Aorta (tissue), 5 donors: ENCODE measurements at regions not wholly inside any gene's neighbourhood (a gene's known extent, or its start where the extent isn't known, plus 50 kb on each side); places are given as distances from the start of the nearest gene placed in this dataset.
A peak's percentile ranks its signal among the peaks of the same experiment; 100 is the strongest.
"Not testable (repeated sequence)": the region's sequence is repeated elsewhere in the genome, so short reads cannot be mapped to it uniquely, and the experiment has no call there.

Source experiments
- ATAC-seq: fragments of 200-7000 bp; cut with Tn5 transposase; one replicate; pipeline ENCODE4 v1.9.1; 2022; ENCODE audit warnings: moderate library complexity; ENCODE audit not compliant: low FRiP score
- DNase-seq, 2 donors: peaks; one replicate each; pipeline ENCODE4 v3.0.0-alpha.2; 2020
- H3K27ac ChIP-seq, 2 donors: one replicate each; pipeline ENCODE4 v1.5.1; 2013; ENCODE audit warnings: low read length in 2 of 2, mild to moderate bottlenecking in 2 of 2, moderate library complexity in 2 of 2, control low read depth in 1 of 2, inconsistent platforms in 1 of 2, low read depth in 1 of 2
- H3K27me3 ChIP-seq, 2 donors: one replicate each; pipeline ENCODE4 v1.6.1; 2013; ENCODE audit warnings: control low read depth in 1 of 2, low read length in 1 of 2, mild to moderate bottlenecking in 1 of 2, moderate library complexity in 1 of 2; ENCODE audit not compliant: insufficient read depth in 2 of 2, control insufficient read depth in 1 of 2
- H3K36me3 ChIP-seq, 2 donors: one replicate each; pipeline ENCODE4 v1.6.1; 2013; ENCODE audit warnings: control low read depth in 1 of 2, low read length in 1 of 2, mild to moderate bottlenecking in 1 of 2; ENCODE audit not compliant: insufficient read depth in 2 of 2, control insufficient read depth in 1 of 2
- H3K4me1 ChIP-seq, 2 donors: one replicate each; pipeline ENCODE4 v1.6.1; 2013; ENCODE audit warnings: low read length in 2 of 2, control low read depth in 1 of 2, mild to moderate bottlenecking in 1 of 2, moderate library complexity in 1 of 2; ENCODE audit not compliant: insufficient read depth in 2 of 2, control insufficient read depth in 1 of 2
- H3K4me3 ChIP-seq, 2 donors: one replicate each; pipeline ENCODE4 v1.5.1; 2013; ENCODE audit warnings: low read length in 2 of 2, control low read depth in 1 of 2, mild to moderate bottlenecking in 1 of 2
- H3K9me3 ChIP-seq: one replicate; pipeline ENCODE4 v1.6.1; 2013; ENCODE audit warnings: mild to moderate bottlenecking, low read length; ENCODE audit not compliant: control insufficient read depth
- WGBS, 2 donors: extraction: QIAGEN DNeasy Blood & Tissue Kit; methylation state at CpG; one replicate each; pipeline ENCODE4 v1.1.7; 2013; 5-methylcytosine and 5-hydroxymethylcytosine counted together
- intact Hi-C, 2 donors: fragments of 100-400 bp; cut with DNase I; formaldehyde crosslinking; loops; one replicate each; pipeline versions ENCODE4 v1.14.2 to v1.15.0; 2022
- donor health status: healthy with polysubstance abuse.
- donor health status: Bipolar disorder and iron deficiency.
- donor health status: DM: no; HTN: no; CAD: no.
- donor health status: DM: no; HTN: no; CAD: no.
- donor health status: DM: yes; HTN: yes; CAD: no.

- DNase-seq, H3K4me1 ChIP-seq, H3K4me3 ChIP-seq, H3K9me3 ChIP-seq, intact Hi-C loops, H3K27ac ChIP-seq, ATAC-seq, H3K27me3 ChIP-seq, H3K36me3 ChIP-seq: not testable (repeated sequence)
- WGBS, 2 donors: 91 to 96% methylated on average over 3 of the region's 3 CpGs
These were observed 335.7 kb upstream of the SLC7A11 start for GRCh38 chr4:138577826-138578225.

GRCh38 chr4:138577145-138577544 lies 335.0 kb upstream of the SLC7A11 start:
- peaks cover 3% of the 10 kb centered on the region for H3K9me3 ChIP-seq
- ATAC-seq (no peak), DNase-seq (no peak)
- no peaks in the 10 kb centered on the region for H3K36me3 ChIP-seq
- H3K27me3 ChIP-seq: no peaks in the 10 kb centered on the region
- no peaks in the 10 kb centered on the region for H3K4me1 ChIP-seq
- H3K27ac ChIP-seq: no peak overlapping the region
- no peak overlapping the region for H3K4me3 ChIP-seq
- intact Hi-C loops: no loop called here

GRCh38 chr4:138576684-138577083 lies 334.5 kb upstream of the SLC7A11 start:
- Histone ChIP-seq H3K36me3 (no peaks in the 10 kb centered on the region), H3K9me3 (peaks cover 3% of the 10 kb centered on the region)
- intact Hi-C loops: no loop called here

GRCh38 chr4:138573246-138573645 lies 331.1 kb upstream of the SLC7A11 start:
- intact Hi-C loops: no loop called here
- ATAC-seq: no peak

More at GRCh38 chr4:138576684-138577083, 334.5 kb upstream of the SLC7A11 start:
- Histone ChIP-seq H3K4me3 (no peak overlapping the region), H3K27ac (no peak overlapping the region), H3K4me1 (no peaks in the 10 kb centered on the region), H3K27me3 (no peaks in the 10 kb centered on the region)
- ATAC-seq (no peak), DNase-seq (no peak)
- WGBS, 2 donors: 58 to 61% methylated on average over 3 of the region's 3 CpGs

GRCh38 chr4:138572007-138572406 lies 329.9 kb upstream of the SLC7A11 start:
- no peaks in the 10 kb centered on the region for H3K27me3 ChIP-seq
- ATAC-seq: no peak
- no peaks in the 10 kb centered on the region for H3K36me3 ChIP-seq
- H3K4me3 ChIP-seq: no peak overlapping the region
- WGBS, 2 donors: 88 to 90% methylated on average over 2 of the region's 2 CpGs
- intact Hi-C loops: no loop called here
- no peak for DNase-seq
- peaks cover 3% of the 10 kb centered on the region for H3K9me3 ChIP-seq
- no peaks in the 10 kb centered on the region for H3K4me1 ChIP-seq
- H3K27ac ChIP-seq: no peak overlapping the region

More at GRCh38 chr4:138573246-138573645, 331.1 kb upstream of the SLC7A11 start:
- H3K9me3 ChIP-seq: peaks cover 3% of the 10 kb centered on the region
- no peaks in the 10 kb centered on the region for H3K36me3 ChIP-seq
- no peak for DNase-seq
- no peak overlapping the region for H3K27ac ChIP-seq
- no peaks in the 10 kb centered on the region for H3K4me1 ChIP-seq
- H3K27me3 ChIP-seq: no peaks in the 10 kb centered on the region
- WGBS, 2 donors: 53 to 68% methylated on average over 3 of the region's 3 CpGs
- H3K4me3 ChIP-seq: no peak overlapping the region

GRCh38 chr4:138567696-138568095 lies 325.5 kb upstream of the SLC7A11 start:
- Histone ChIP-seq H3K36me3 (no peaks in the 10 kb centered on the region), H3K27me3 (no peaks in the 10 kb centered on the region), H3K4me3 (no peak overlapping the region), H3K27ac (no peak overlapping the region), H3K4me1 (peaks cover 0 to under 1% of the 10 kb centered on the region in 2 donors), H3K9me3 (no peaks in the 10 kb centered on the region)
- no peak for DNase-seq
- ATAC-seq: no peak
- intact Hi-C loops: no loop called here
- 35 to 38% methylated on average over 3 of the region's 3 CpGs for WGBS, 2 donors

- intact Hi-C loops: no loop called here
- Histone ChIP-seq H3K4me1 (peaks cover 0 to 2% of the 10 kb centered on the region in 2 donors), H3K27me3 (no peaks in the 10 kb centered on the region), H3K4me3 (no peak overlapping the region), H3K9me3 (no peaks in the 10 kb centered on the region), H3K36me3 (no peaks in the 10 kb centered on the region), H3K27ac (no peak overlapping the region)
- DNase-seq (no peak), ATAC-seq (no peak)
- WGBS, 2 donors: 69 to 76% methylated on average over 4 of the region's 4 CpGs
These were observed 323.4 kb upstream of the SLC7A11 start for GRCh38 chr4:138565576-138565975.

- Histone ChIP-seq H3K27ac (no peak overlapping the region), H3K4me1 (peaks cover 0 to 2% of the 10 kb centered on the region in 2 donors), H3K9me3 (no peaks in the 10 kb centered on the region), H3K4me3 (no peak overlapping the region), H3K36me3 (no peaks in the 10 kb centered on the region), H3K27me3 (no peaks in the 10 kb centered on the region)
- ATAC-seq: peak; percentile 71
- 0 to 3% methylated on average over 1 of the region's 1 CpG for whole genome bisulfite sequencing, 2 donors
- no peak for DNase-seq
- intact Hi-C loops: no loop called here
These were observed 320.4 kb upstream of the SLC7A11 start for GRCh38 chr4:138562544-138562991.

GRCh38 chr4:138561906-138562305 lies 319.8 kb upstream of the SLC7A11 start:
- intact Hi-C loops: no loop called here
- DNase-seq (peak in 1 of 2 donors; percentile 78), ATAC-seq (no peak)
- Histone ChIP-seq H3K36me3 (no peaks in the 10 kb centered on the region), H3K4me1 (peaks cover 0 to 2% of the 10 kb centered on the region in 2 donors), H3K4me3 (no peak overlapping the region), H3K9me3 (no peaks in the 10 kb centered on the region), H3K27me3 (no peaks in the 10 kb centered on the region), H3K27ac (no peak overlapping the region)
- 82 to 83% methylated on average over 18 of the region's 18 CpGs for WGBS, 2 donors
